K562 (cell line): ENCODE measurements at regions not wholly inside any gene's neighbourhood (a gene's known extent, or its start where the extent isn't known, plus 50 kb on each side); places are given as distances from the start of the nearest gene placed in this dataset.

Source experiments
- CBFA2T3 ChIP-seq: fragments of 450-650 bp; IDR thresholded peaks from 2 replicates; pipeline ENCODE4 v1.6.1; 2017
- E4F1 ChIP-seq: fragments of 250-450 bp; sonication (Bioruptor Pico); IDR thresholded peaks from 2 replicates; pipeline ENCODE4 v1.5.0; 2021; ENCODE audit warnings: mild to moderate bottlenecking, borderline replicate concordance
- ELK3 ChIP-seq: fragments of 450-650 bp; formaldehyde crosslinking; IDR thresholded peaks from 2 replicates; pipeline ENCODE4 v1.4.0; 2020; ENCODE audit warnings: mild to moderate bottlenecking
- EWSR1 ChIP-seq: fragments of 450-650 bp; IDR thresholded peaks from 2 replicates; pipeline ENCODE4 v1.6.1; 2018; ENCODE audit warnings: borderline replicate concordance, mild to moderate bottlenecking, low read depth, moderate library complexity; ENCODE audit not compliant: partially characterized antibody
- HLTF ChIP-seq: fragments of 450-650 bp; IDR thresholded peaks from 2 replicates; pipeline ENCODE4 v1.6.1; 2016
- HNRNPK ChIP-seq: fragments of 200-400 bp; formaldehyde crosslinking; IDR thresholded peaks from one replicate; pipeline ENCODE4 v1.6.1; 2018; ENCODE audit warnings: mild to moderate bottlenecking, low read depth, low read length; ENCODE audit not compliant: poor library complexity, severe bottlenecking
- HNRNPUL1 ChIP-seq: fragments of 200-400 bp; formaldehyde crosslinking; IDR thresholded peaks from 2 replicates; pipeline ENCODE4 v1.6.1; 2017; ENCODE audit warnings: low read length
- IRF9 ChIP-seq: fragments of 450-650 bp; IDR thresholded peaks from 2 replicates; pipeline ENCODE4 v1.6.1; 2016; ENCODE audit warnings: missing biosample characterization, missing genetic modification characterization
- SMARCE1 ChIP-seq: fragments of 450-650 bp; IDR thresholded peaks from 2 replicates; pipeline ENCODE4 v1.7.1; 2016; ENCODE audit warnings: mild to moderate bottlenecking
- TEAD4 ChIP-seq, 2 experiments: sonication (generic) in 1 of 2; formaldehyde crosslinking in 1 of 2; IDR thresholded peaks; 2 replicates each; pipeline versions ENCODE4 v1.6.1 to v1.8.0; 2012 to 2022; ENCODE audit warnings: borderline replicate concordance in 1 of 2, inconsistent platforms in 1 of 2, low read length in 1 of 2, mild to moderate bottlenecking in 1 of 2, missing genetic modification reagents in 1 of 2
- ZBTB11 ChIP-seq, 3 experiments: fragments of 200-800 bp in 1 of 3; fragments of 250-450 bp in 1 of 3; fragments of 450-650 bp in 1 of 3; sonication (Bioruptor Pico) in 1 of 3; sonication (Bioruptor generic) in 1 of 3; formaldehyde crosslinking in 1 of 3; IDR thresholded peaks; 2 replicates each; pipeline versions ENCODE4 v1.6.1 to v1.8.0; 2016 to 2022; ENCODE audit warnings: mild to moderate bottlenecking in 2 of 3, missing genetic modification characterization in 2 of 3, missing compliant biosample characterization in 1 of 3, moderate library complexity in 1 of 3
- ZNF217 ChIP-seq: sonication (generic); formaldehyde crosslinking; IDR thresholded peaks from 2 replicates; pipeline ENCODE4 v1.8.0; 2022; ENCODE audit warnings: mild to moderate bottlenecking, missing genetic modification reagents
- ZNF324 ChIP-seq: fragments of 250-450 bp; sonication (Bioruptor Pico); IDR thresholded peaks from 2 replicates; pipeline ENCODE4 v1.4.0; 2020; ENCODE audit warnings: mild to moderate bottlenecking
- ZNF518B ChIP-seq: fragments of 250-450 bp; sonication (Bioruptor Pico); IDR thresholded peaks from 2 replicates; pipeline ENCODE4 v1.5.0; 2021; ENCODE audit warnings: mild to moderate bottlenecking, moderate library complexity
- ZNF561 ChIP-seq: fragments of 450-650 bp; formaldehyde crosslinking; conservative IDR thresholded peaks from 2 replicates; pipeline ENCODE4 v1.4.0; 2020; ENCODE audit warnings: mild to moderate bottlenecking, moderate library complexity

GRCh38 chr2:9763356-9764152 lies 79.7 kb upstream of the TAF1B start (continued):
- no peak for TF ChIP-seq ZBTB11 (CRISPR knock-in tag; IDR thresholded peaks at IDR 0.05)
- no peak for TF ChIP-seq E4F1 (CRISPR knock-in tag)
- TF ChIP-seq HLTF = no peak
- TF ChIP-seq HNRNPUL1 = no peak
- TF ChIP-seq TEAD4 (IDR thresholded peaks at IDR 0.05; ENCODE audit: low read length) = peak; percentile 54
- no peak for TF ChIP-seq TEAD4 (CRISPR knock-in tag; IDR thresholded peaks at IDR 0.05; ENCODE audit: borderline replicate concordance)
- TF ChIP-seq EWSR1 = no peak
- TF ChIP-seq SMARCE1 = peak; percentile 73
- peak; percentile 15; the same call in 1 of the 2 replicates for TF ChIP-seq IRF9 (tag)
- TF ChIP-seq ZNF518B = no peak
- no peak for TF ChIP-seq HNRNPK
- TF ChIP-seq ZNF324 (CRISPR knock-in tag) = no peak
- TF ChIP-seq CBFA2T3 = peak; percentile 86
- TF ChIP-seq ZNF217 = no peak
- TF ChIP-seq ZNF561 (CRISPR knock-in tag) = no peak
- no peak for TF ChIP-seq ELK3 (CRISPR knock-in tag)
